GM18519 (cell line): ENCODE measurements at regions not wholly inside any gene's neighbourhood (a gene's known extent, or its start where the extent isn't known, plus 50 kb on each side); places are given as distances from the start of the nearest gene placed in this dataset.
"Not testable (repeated sequence)": the region's sequence is repeated elsewhere in the genome, so short reads cannot be mapped to it uniquely, and the experiment has no call there.

ENCODE experiments used
- ATAC-seq: cut with Tn5 transposase; IDR thresholded peaks from one replicate; pipeline ENCODE4 v1.9.1; 2021; ENCODE audit warnings: mild to moderate bottlenecking, moderate library complexity; ENCODE audit not compliant: unreplicated experiment, low FRiP score

- ATAC-seq, result no peak
Observed at GRCh38 chr5:29162297-29162696, 2031.2 kb upstream of the CDH6 start.

- ATAC-seq, result no peak
Observed at GRCh38 chr5:29161399-29162291, 2031.8 kb upstream of the CDH6 start.

- no peak for ATAC-seq
Observed at GRCh38 chr5:29157975-29158374, 2035.5 kb upstream of the CDH6 start.

- ATAC-seq, result no peak
Observed at GRCh38 chr5:29150840-29151239, 2042.6 kb upstream of the CDH6 start.

- ATAC-seq, result no peak
Observed at GRCh38 chr5:29148581-29148980, 2044.9 kb upstream of the CDH6 start.

- no peak for ATAC-seq
Observed at GRCh38 chr5:29148073-29148472, 2045.4 kb upstream of the CDH6 start.

GRCh38 chr5:29143266-29143665 lies 2050.2 kb upstream of the CDH6 start:
- ATAC-seq, result no peak

GRCh38 chr5:29134418-29134817 lies 2059.1 kb upstream of the CDH6 start:
- ATAC-seq, result no peak

GRCh38 chr5:29131285-29131684 lies 2062.2 kb upstream of the CDH6 start:
- no peak for ATAC-seq

GRCh38 chr5:29130786-29131185 lies 2062.7 kb upstream of the CDH6 start:
- no peak for ATAC-seq

- ATAC-seq, result not testable (repeated sequence)
Observed at GRCh38 chr5:29127524-29128156, 2065.8 kb upstream of the CDH6 start.

GRCh38 chr5:29126462-29126861 lies 2067.0 kb upstream of the CDH6 start:
- ATAC-seq, result not testable (repeated sequence)

GRCh38 chr5:29122306-29122705 lies 2071.2 kb upstream of the CDH6 start:
- ATAC-seq, result no peak

- no peak for ATAC-seq
Observed at GRCh38 chr5:29114331-29114768, 2076.0 kb upstream of the CDH9 start.

GRCh38 chr5:29113516-29113915 lies 2075.1 kb upstream of the CDH9 start:
- ATAC-seq, result no peak

- no peak for ATAC-seq
Observed at GRCh38 chr5:29099585-29099984, 2061.2 kb upstream of the CDH9 start.

- ATAC-seq, result no peak
Observed at GRCh38 chr5:29089591-29090130, 2051.3 kb upstream of the CDH9 start.

GRCh38 chr5:29085142-29085541 lies 2046.8 kb upstream of the CDH9 start:
- no peak for ATAC-seq

GRCh38 chr5:29079771-29080170 lies 2041.4 kb upstream of the CDH9 start:
- ATAC-seq, result no peak

GRCh38 chr5:29077451-29077850 lies 2039.1 kb upstream of the CDH9 start:
- ATAC-seq, result no peak

- no peak for ATAC-seq
Observed at GRCh38 chr5:29069104-29069402, 2030.7 kb upstream of the CDH9 start.

- ATAC-seq, result no peak
Observed at GRCh38 chr5:29061381-29061780, 2023.0 kb upstream of the CDH9 start.
